K562 (cell line): ENCODE measurements at regions not wholly inside any gene's neighbourhood (a gene's known extent, or its start where the extent isn't known, plus 50 kb on each side); places are given as distances from the start of the nearest gene placed in this dataset.
"Not testable (repeated sequence)": the region's sequence is repeated elsewhere in the genome, so short reads cannot be mapped to it uniquely, and the experiment has no call there.

Source experiments
- ATAC-seq: fragments of 200-7000 bp; cut with Tn5 transposase; 3 replicates; pipeline ENCODE4 v1.9.1; 2020; ENCODE audit warnings: moderate library complexity
- BruUV-seq: library from RNA; stranded (reverse); fragments of 400-500 nt; replicated peaks from 2 replicates; lab custom pipeline; 2021; lab: Mats Ljungman, UMichigan
- CTCF ChIA-PET: fragments of 300-600 bp; formaldehyde crosslinking; extraction: SDS; loops from one replicate; lab custom pipeline; 2021; ENCODE audit warnings: low intra/inter-chr PET ratio; lab: Yijun Ruan, JAX
- POLR2A ChIA-PET: fragments of 300-600, 350-650 bp; sonication (Branson Sonifier 250); formaldehyde crosslinking; extraction: SDS; loops from one replicate; lab custom pipeline; 2021; ENCODE audit warnings: antibody characterized with exemption, inconsistent platforms; lab: Yijun Ruan, JAX
- DNase-seq, 4 experiments: peaks; one replicate each; pipeline versions ENCODE4 v3.0.0 to v3.0.0-alpha.2; 2011 to 2018; ENCODE audit warnings: low spot score in 3 of 4, mixed read lengths in 3 of 4; ENCODE audit errors: extremely low read depth in 1 of 4
- FAIRE-seq: peaks from 2 replicates; lab custom pipeline; 2011; peaks lifted over from hg19 to GRCh38; lab: Jason Lieb, UNC
- H2AFZ ChIP-seq: 2 replicates; pipeline ENCODE4 v1.6.0; 2011; ENCODE audit warnings: low read depth, low read length, control low read depth, inconsistent platforms
- H3K27ac ChIP-seq: fragments of 200-600 bp; 3 replicates; pipeline ENCODE4 v1.8.0; 2011; ENCODE audit warnings: low read depth, mild to moderate bottlenecking, control low read depth, inconsistent platforms, low read length, moderate library complexity, mixed read lengths; ENCODE audit errors: extremely low read depth
- H3K27me3 ChIP-seq, 2 experiments: fragments of 300-600 bp in 1 of 2; 2 replicates in 1 of 2; 3 replicates in 1 of 2; pipeline versions ENCODE4 v1.6.0 to v1.8.0; 2011; ENCODE audit warnings: inconsistent platforms in 2 of 2, low read length in 2 of 2, mild to moderate bottlenecking in 1 of 2, mixed read lengths in 1 of 2, moderate library complexity in 1 of 2; ENCODE audit not compliant: control insufficient read depth in 2 of 2, insufficient read depth in 2 of 2
- H3K36me3 ChIP-seq: fragments of 300-600 bp; 3 replicates; pipeline ENCODE4 v1.8.0; 2011; ENCODE audit warnings: mild to moderate bottlenecking, low read length, inconsistent platforms; ENCODE audit not compliant: control insufficient read depth, insufficient read depth
- H3K4me1 ChIP-seq, 2 experiments: fragments of 200-600 bp in 1 of 2; replicated peaks in 1 of 2; 2 replicates in 1 of 2; 3 replicates in 1 of 2; pipeline versions ENCODE4 v1.5.1 to v1.8.0; 2011; ENCODE audit warnings: inconsistent platforms in 2 of 2, low read length in 2 of 2, mild to moderate bottlenecking in 1 of 2, mixed read lengths in 1 of 2, moderate library complexity in 1 of 2; ENCODE audit not compliant: control insufficient read depth in 2 of 2, insufficient read depth in 2 of 2
- H3K4me2 ChIP-seq: 2 replicates; pipeline ENCODE4 v1.6.1; 2011; ENCODE audit warnings: low read length, control low read depth, inconsistent platforms, mixed read lengths; ENCODE audit not compliant: insufficient read depth
- H3K4me3 ChIP-seq: fragments of 200-600 bp; sonication (generic), shearing (Covaris generic); 2 replicates; pipeline ENCODE4 v1.5.1; 2016; ENCODE audit warnings: control low read depth, inconsistent platforms
- H3K79me2 ChIP-seq: fragments of 200-600 bp; 3 replicates; pipeline ENCODE4 v1.8.0; 2011; ENCODE audit warnings: low read length, inconsistent platforms; ENCODE audit not compliant: control insufficient read depth, insufficient read depth
- H3K9ac ChIP-seq, 2 experiments: 2 replicates each; pipeline versions ENCODE4 v1.6.0 to v1.6.1; 2011; ENCODE audit warnings: low read depth in 2 of 2, low read length in 2 of 2, control low read depth in 1 of 2, inconsistent platforms in 1 of 2, mild to moderate bottlenecking in 1 of 2, mixed read lengths in 1 of 2; ENCODE audit not compliant: insufficient read depth in 1 of 2
- H3K9me1 ChIP-seq: one replicate; pipeline ENCODE4 v1.6.0; 2011; ENCODE audit warnings: inconsistent platforms, mild to moderate bottlenecking, low read length, moderate library complexity; ENCODE audit not compliant: control insufficient read depth, insufficient read depth
- H3K9me3 ChIP-seq: replicated peaks from 2 replicates; pipeline ENCODE4 v1.5.1; 2011; ENCODE audit warnings: low read depth, low read length, inconsistent platforms; ENCODE audit not compliant: control insufficient read depth, insufficient read depth
- H4K20me1 ChIP-seq: replicated peaks from 2 replicates; pipeline ENCODE4 v1.6.1; 2011; ENCODE audit warnings: low read length, inconsistent platforms, mixed read lengths; ENCODE audit not compliant: control insufficient read depth, insufficient read depth
- AFF4 ChIP-seq: sonication (generic); formaldehyde crosslinking; IDR thresholded peaks from 2 replicates; pipeline ENCODE4 v1.8.0; 2023; ENCODE audit warnings: mild to moderate bottlenecking, missing genetic modification reagents
- ETV1 ChIP-seq: fragments of 450-650 bp; conservative IDR thresholded peaks from 2 replicates; pipeline ENCODE4 v1.6.1; 2016; ENCODE audit warnings: missing genetic modification characterization, control low read depth, low read depth, missing compliant biosample characterization
- KDM4B ChIP-seq, 2 experiments: fragments of 450-650 bp in 1 of 2; sonication (generic) in 1 of 2; IDR thresholded peaks; 2 replicates each; pipeline ENCODE4 v1.6.1; 2016 to 2017; ENCODE audit warnings: borderline replicate concordance in 2 of 2, antibody characterized with exemption in 1 of 2, low read depth in 1 of 2, mild to moderate bottlenecking in 1 of 2
- NFATC3 ChIP-seq: fragments of 450-650 bp; IDR thresholded peaks from 2 replicates; pipeline ENCODE4 v1.6.1; 2017; ENCODE audit warnings: mild to moderate bottlenecking
- ZNF3 ChIP-seq: fragments of 250-450 bp; sonication (Bioruptor Pico); IDR thresholded peaks from 2 replicates; pipeline ENCODE4 v1.5.0; 2021; ENCODE audit warnings: mild to moderate bottlenecking, moderate library complexity
- ZNF354B ChIP-seq: fragments of 250-450 bp; sonication (Bioruptor Pico); IDR thresholded peaks from 2 replicates; pipeline ENCODE4 v1.4.0; 2020
- WGBS: fragments of 100-300 bp; shearing (Covaris generic); methylation state at CpG from one replicate; pipeline ENCODE4 v1.1.6; 2016; ENCODE audit warnings: low coverage, mixed read lengths; ENCODE audit not compliant: insufficient coverage; ENCODE audit errors: missing lambda C conversion rate; 5-methylcytosine and 5-hydroxymethylcytosine counted together
- in situ Hi-C: fragments of 300-500 bp; cut with MboI; formaldehyde crosslinking; loops from 4 replicates; pipeline ENCODE4 v1.15.0; 2018; ENCODE audit warnings: inconsistent platforms, mixed read lengths
- intact Hi-C: fragments of 100-400 bp; cut with micrococcal nuclease; formaldehyde crosslinking; loops from 2 replicates; pipeline ENCODE4 v1.14.2; 2022
- TF ChIP-seq, protein P1 (sequence below): sonication (generic); formaldehyde crosslinking; IDR thresholded peaks from 2 replicates; pipeline ENCODE4 v1.8.1; 2023; ENCODE audit warnings: mild to moderate bottlenecking, missing genetic modification reagents
- TF ChIP-seq, protein P2 (sequence below), 2 experiments: IDR thresholded peaks; 2 replicates each; pipeline ENCODE4 v1.6.1; 2011; ENCODE audit warnings: borderline replicate concordance in 1 of 2, control low read depth in 1 of 2, low read depth in 1 of 2, low read length in 1 of 2, mild to moderate bottlenecking in 1 of 2, mixed read lengths in 1 of 2, moderate library complexity in 1 of 2; ENCODE audit not compliant: insufficient read depth in 1 of 2, insufficient read length in 1 of 2, poor library complexity in 1 of 2, severe bottlenecking in 1 of 2; ENCODE audit errors: extremely low read depth in 1 of 2

- TF ChIP-seq, protein P1, sequence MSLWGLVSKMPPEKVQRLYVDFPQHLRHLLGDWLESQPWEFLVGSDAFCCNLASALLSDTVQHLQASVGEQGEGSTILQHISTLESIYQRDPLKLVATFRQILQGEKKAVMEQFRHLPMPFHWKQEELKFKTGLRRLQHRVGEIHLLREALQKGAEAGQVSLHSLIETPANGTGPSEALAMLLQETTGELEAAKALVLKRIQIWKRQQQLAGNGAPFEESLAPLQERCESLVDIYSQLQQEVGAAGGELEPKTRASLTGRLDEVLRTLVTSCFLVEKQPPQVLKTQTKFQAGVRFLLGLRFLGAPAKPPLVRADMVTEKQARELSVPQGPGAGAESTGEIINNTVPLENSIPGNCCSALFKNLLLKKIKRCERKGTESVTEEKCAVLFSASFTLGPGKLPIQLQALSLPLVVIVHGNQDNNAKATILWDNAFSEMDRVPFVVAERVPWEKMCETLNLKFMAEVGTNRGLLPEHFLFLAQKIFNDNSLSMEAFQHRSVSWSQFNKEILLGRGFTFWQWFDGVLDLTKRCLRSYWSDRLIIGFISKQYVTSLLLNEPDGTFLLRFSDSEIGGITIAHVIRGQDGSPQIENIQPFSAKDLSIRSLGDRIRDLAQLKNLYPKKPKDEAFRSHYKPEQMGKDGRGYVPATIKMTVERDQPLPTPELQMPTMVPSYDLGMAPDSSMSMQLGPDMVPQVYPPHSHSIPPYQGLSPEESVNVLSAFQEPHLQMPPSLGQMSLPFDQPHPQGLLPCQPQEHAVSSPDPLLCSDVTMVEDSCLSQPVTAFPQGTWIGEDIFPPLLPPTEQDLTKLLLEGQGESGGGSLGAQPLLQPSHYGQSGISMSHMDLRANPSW (CRISPR knock-in tag): no peak
- TF ChIP-seq, protein P2, sequence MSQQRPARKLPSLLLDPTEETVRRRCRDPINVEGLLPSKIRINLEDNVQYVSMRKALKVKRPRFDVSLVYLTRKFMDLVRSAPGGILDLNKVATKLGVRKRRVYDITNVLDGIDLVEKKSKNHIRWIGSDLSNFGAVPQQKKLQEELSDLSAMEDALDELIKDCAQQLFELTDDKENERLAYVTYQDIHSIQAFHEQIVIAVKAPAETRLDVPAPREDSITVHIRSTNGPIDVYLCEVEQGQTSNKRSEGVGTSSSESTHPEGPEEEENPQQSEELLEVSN (IDR thresholded peaks at IDR 0.05; ENCODE audit: borderline replicate concordance in 1 of 2, extremely low read depth in 1 of 2, insufficient read depth in 1 of 2, insufficient read length in 1 of 2, low read depth in 1 of 2, low read length in 1 of 2, poor library complexity in 1 of 2, severe bottlenecking in 1 of 2): no peak
- TF ChIP-seq KDM4B (IDR thresholded peaks at IDR 0.05; ENCODE audit: borderline replicate concordance in 2 of 2, low read depth in 1 of 2) (no peak), ZNF3 (no peak), AFF4 (CRISPR knock-in tag) (no peak), NFATC3 (no peak), ZNF354B (CRISPR knock-in tag) (no peak), ETV1 (tag) (no peak)
Measured at GRCh38 chr3:68504201-68504600, 428.1 kb downstream of the TAFA4 start (continued).

- H3K36me3 ChIP-seq, H2AFZ ChIP-seq, H3K27me3 ChIP-seq, intact Hi-C loops, POLR2A ChIA-PET, in situ Hi-C loops, BruUV-seq, H3K9me3 ChIP-seq, H4K20me1 ChIP-seq, H3K4me3 ChIP-seq, CTCF ChIA-PET, H3K4me2 ChIP-seq, ATAC-seq, H3K9me1 ChIP-seq, H3K27ac ChIP-seq, H3K9ac ChIP-seq, DNase-seq, H3K79me2 ChIP-seq, H3K4me1 ChIP-seq, FAIRE-seq: not testable (repeated sequence)
- 0% methylated on average over 1 of the region's 1 CpG for WGBS
Measured at GRCh38 chr3:68485845-68486244, 446.5 kb downstream of the TAFA4 start.
